Tibial nerve (tissue), 4 donors: ENCODE measurements at regions not wholly inside any gene's neighbourhood (a gene's known extent, or its start where the extent isn't known, plus 50 kb on each side); places are given as distances from the start of the nearest gene placed in this dataset.

Experiments
- DNase-seq, 2 donors: peaks; one replicate each; pipeline ENCODE4 v3.0.0-alpha.2; 2019; ENCODE audit warnings: low spot score in 2 of 2
- H3K27ac ChIP-seq, 4 donors: fragments of 200-600 bp; sonication (generic) in 3 of 4; one replicate each; pipeline ENCODE4 v1.5.1; 2017 to 2019; ENCODE audit warnings: mild to moderate bottlenecking in 1 of 4
- H3K27me3 ChIP-seq, 2 donors: fragments of 200-600 bp; sonication (generic) in 1 of 2; one replicate each; pipeline versions ENCODE4 v1.5.1 to v1.6.0; 2017 to 2019
- H3K36me3 ChIP-seq, 3 donors: fragments of 200-600 bp; sonication (generic); one replicate each; pipeline ENCODE4 v1.5.1; 2018 to 2019
- H3K4me1 ChIP-seq, 4 donors: fragments of 200-600 bp; sonication (generic) in 3 of 4; one replicate each; pipeline ENCODE4 v1.5.1; 2017 to 2019
- H3K4me3 ChIP-seq, 4 donors: fragments of 200-600 bp; sonication (generic) in 3 of 4; one replicate each; pipeline ENCODE4 v1.5.1; 2017 to 2019; ENCODE audit warnings: mild to moderate bottlenecking in 1 of 4, moderate library complexity in 1 of 4
- H3K9me3 ChIP-seq, 4 donors: fragments of 200-600 bp; sonication (generic) in 3 of 4; one replicate each; pipeline ENCODE4 v1.5.1; 2017 to 2019
- EP300 ChIP-seq, 2 donors: sonication (generic); formaldehyde crosslinking; IDR thresholded peaks; one replicate each; pipeline ENCODE4 v1.6.1; 2017; ENCODE audit warnings: antibody characterized with exemption in 2 of 2, mild to moderate bottlenecking in 1 of 2
- POLR2A ChIP-seq, 2 donors: fragments of 450-650 bp; IDR thresholded peaks; one replicate each; pipeline ENCODE4 v1.6.1; 2017; ENCODE audit warnings: antibody characterized with exemption in 2 of 2, mild to moderate bottlenecking in 2 of 2, moderate library complexity in 2 of 2
- WGBS, 2 donors: methylation state at CpG; one replicate each; pipeline ENCODE4 v1.1.5; 2018; 5-methylcytosine and 5-hydroxymethylcytosine counted together
- TF ChIP-seq, protein P1 (sequence below), 5 experiments: fragments of 200-600 bp in 3 of 5; fragments of 450-650 bp in 2 of 5; sonication (generic) in 3 of 5; IDR thresholded peaks; one replicate each; pipeline ENCODE4 v1.5.1; 2016 to 2019; ENCODE audit warnings: antibody characterized with exemption in 5 of 5, mild to moderate bottlenecking in 3 of 5, moderate library complexity in 2 of 5

DNA sequence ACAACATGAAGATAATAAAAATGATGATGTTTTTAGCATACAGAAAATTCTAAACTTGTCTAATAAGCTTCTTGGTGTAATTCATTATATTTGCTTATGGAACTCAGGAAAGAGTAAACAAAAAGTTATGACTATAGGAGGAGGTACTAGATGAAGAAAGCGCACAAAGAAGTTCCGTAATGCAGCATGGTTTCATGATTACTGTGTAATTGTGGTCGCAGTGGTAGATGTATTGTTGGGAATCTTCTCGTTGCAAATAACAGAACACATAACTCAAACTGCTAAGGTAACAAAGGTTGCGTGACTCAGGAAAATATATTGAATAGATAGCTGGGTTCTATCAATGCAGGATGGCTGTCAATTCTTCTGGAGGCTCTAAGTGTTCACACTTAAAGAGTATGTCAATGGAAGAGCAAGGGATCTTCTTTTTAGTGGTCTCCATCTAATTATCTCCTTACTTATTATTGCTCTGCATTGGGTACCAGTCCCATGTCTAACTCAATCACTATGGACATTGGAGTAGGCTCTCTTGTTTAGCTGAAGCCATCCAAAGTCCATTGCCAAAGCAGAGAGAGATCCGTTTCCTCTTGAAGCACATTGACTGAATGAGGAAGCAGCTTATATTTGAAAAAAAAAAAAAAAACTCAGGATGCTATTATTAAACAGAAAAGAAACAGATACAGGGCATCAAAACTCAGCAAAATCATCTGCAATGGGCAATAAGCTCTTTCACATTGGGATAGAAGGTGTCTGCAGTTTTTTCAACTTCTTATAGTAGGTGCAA, 283.4 kb upstream of the ATP2B1 start:
- DNase-seq = no peak
- no peaks in the 10 kb centered on the region for H3K36me3 ChIP-seq
- TF ChIP-seq, protein P1, sequence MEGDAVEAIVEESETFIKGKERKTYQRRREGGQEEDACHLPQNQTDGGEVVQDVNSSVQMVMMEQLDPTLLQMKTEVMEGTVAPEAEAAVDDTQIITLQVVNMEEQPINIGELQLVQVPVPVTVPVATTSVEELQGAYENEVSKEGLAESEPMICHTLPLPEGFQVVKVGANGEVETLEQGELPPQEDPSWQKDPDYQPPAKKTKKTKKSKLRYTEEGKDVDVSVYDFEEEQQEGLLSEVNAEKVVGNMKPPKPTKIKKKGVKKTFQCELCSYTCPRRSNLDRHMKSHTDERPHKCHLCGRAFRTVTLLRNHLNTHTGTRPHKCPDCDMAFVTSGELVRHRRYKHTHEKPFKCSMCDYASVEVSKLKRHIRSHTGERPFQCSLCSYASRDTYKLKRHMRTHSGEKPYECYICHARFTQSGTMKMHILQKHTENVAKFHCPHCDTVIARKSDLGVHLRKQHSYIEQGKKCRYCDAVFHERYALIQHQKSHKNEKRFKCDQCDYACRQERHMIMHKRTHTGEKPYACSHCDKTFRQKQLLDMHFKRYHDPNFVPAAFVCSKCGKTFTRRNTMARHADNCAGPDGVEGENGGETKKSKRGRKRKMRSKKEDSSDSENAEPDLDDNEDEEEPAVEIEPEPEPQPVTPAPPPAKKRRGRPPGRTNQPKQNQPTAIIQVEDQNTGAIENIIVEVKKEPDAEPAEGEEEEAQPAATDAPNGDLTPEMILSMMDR (IDR thresholded peaks at IDR 0.05) = no peak
- TF ChIP-seq POLR2A (IDR thresholded peaks at IDR 0.05) (no peak), EP300 (IDR thresholded peaks at IDR 0.05) (no peak)
- no peak overlapping the region for H3K4me3 ChIP-seq
- no peaks in the 10 kb centered on the region for H3K27me3 ChIP-seq
- H3K27ac ChIP-seq = no peak overlapping the region
- H3K4me1 ChIP-seq = no peaks in the 10 kb centered on the region
- no peaks in the 10 kb centered on the region for H3K9me3 ChIP-seq
- WGBS, 2 donors = 92 to 94% methylated on average over 6 of the region's 6 CpGs

DNA sequence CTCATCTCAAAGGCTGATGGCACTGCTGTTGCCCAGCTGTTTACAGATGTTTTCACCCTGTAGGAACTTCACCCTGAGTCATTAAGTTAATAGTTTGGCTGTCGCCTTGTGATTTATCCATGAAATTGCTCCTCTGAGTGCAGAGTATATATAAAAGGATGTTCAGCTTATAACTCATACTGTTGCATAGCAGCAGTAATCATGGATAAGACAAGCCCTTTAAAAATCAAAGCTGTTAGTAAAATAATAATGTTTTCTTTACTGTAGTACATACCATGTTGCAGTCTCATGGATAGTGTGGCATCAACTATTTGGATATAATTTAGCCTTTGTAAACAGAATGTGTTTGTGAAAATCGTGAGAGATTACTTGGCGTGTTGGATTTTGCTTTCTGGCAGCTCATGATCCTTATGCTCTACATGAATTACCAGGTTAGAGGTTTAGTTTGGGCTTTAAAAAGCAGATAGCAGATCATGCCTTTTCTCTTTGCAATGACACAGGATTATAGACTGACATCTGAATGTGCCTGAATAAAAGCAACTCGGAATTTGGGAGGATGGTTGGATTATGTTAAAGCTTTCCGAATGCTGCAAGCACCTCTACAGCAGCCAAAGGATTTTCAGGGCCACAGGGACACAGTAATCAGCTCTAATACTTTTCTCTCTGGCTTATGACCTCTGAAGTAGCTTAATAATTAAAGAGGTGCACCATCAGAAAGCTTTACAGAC, 279.7 kb upstream of the ATP2B1 start:
- Histone ChIP-seq H3K36me3 (no peaks in the 10 kb centered on the region), H3K4me3 (no peak overlapping the region), H3K9me3 (no peaks in the 10 kb centered on the region), H3K4me1 (no peaks in the 10 kb centered on the region), H3K27me3 (no peaks in the 10 kb centered on the region), H3K27ac (no peak overlapping the region)
- TF ChIP-seq POLR2A (IDR thresholded peaks at IDR 0.05) (no peak), EP300 (IDR thresholded peaks at IDR 0.05) (no peak)
- TF ChIP-seq, protein P1 (IDR thresholded peaks at IDR 0.05) = no peak
- WGBS, 2 donors = 74 to 75% methylated on average over 5 of the region's 5 CpGs
- no peak for DNase-seq

DNA sequence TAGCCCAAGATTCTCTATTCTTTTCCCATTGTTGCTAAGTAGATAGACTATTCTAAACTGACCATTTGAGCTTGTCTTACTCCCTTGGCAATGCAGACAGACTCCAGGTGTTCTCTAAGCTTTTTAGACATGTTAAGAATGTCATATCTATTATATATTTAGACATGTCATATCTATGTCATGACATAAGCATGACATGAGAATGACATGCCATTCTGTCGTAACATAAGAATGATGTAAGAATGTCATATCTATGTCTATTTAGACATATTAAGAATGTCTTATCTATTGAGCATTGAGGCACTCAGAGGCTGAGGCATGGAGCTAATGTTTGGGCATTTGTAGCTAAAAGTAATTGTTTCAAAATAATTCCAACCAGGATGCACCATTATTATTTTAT, 277.3 kb upstream of the ATP2B1 start:
- DNase-seq = no peak
- H3K4me1 ChIP-seq = no peaks in the 10 kb centered on the region
- H3K4me3 ChIP-seq = no peak overlapping the region
- H3K27me3 ChIP-seq = no peaks in the 10 kb centered on the region
- H3K36me3 ChIP-seq = no peaks in the 10 kb centered on the region
- H3K9me3 ChIP-seq = no peaks in the 10 kb centered on the region
- H3K27ac ChIP-seq = no peak overlapping the region
- WGBS, 2 donors = 95 to 100% methylated on average over 1 of the region's 1 CpG
- TF ChIP-seq POLR2A (IDR thresholded peaks at IDR 0.05) = no peak

DNA sequence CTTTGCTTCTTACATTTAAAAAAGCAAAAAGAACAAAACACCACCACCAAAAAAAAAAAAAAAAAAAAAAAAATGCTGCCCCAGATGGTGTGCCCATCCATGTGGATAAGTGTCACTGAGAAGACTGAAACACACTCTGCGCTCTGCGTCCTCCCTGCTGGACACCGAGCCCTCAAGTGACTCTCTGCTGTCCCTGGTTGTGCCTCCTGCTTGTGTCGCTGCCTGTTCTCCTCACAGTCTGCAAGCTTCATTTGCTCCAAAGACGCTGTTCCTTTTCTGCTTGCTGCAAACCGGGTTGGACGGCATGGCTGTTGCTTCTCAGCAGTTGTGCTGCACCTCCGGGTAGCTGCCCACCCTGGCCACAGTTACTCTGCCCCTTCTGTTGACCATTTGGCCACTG, 276.2 kb upstream of the ATP2B1 start:
- Histone ChIP-seq H3K9me3 (no peaks in the 10 kb centered on the region), H3K27ac (no peak overlapping the region), H3K27me3 (no peaks in the 10 kb centered on the region), H3K36me3 (no peaks in the 10 kb centered on the region), H3K4me3 (no peak overlapping the region), H3K4me1 (no peaks in the 10 kb centered on the region)
- TF ChIP-seq EP300 (IDR thresholded peaks at IDR 0.05) (no peak), POLR2A (IDR thresholded peaks at IDR 0.05) (no peak)
- TF ChIP-seq, protein P1 (IDR thresholded peaks at IDR 0.05) = no peak
- DNase-seq = no peak
- WGBS, 2 donors = 89 to 92% methylated on average over 8 of the region's 8 CpGs

DNA sequence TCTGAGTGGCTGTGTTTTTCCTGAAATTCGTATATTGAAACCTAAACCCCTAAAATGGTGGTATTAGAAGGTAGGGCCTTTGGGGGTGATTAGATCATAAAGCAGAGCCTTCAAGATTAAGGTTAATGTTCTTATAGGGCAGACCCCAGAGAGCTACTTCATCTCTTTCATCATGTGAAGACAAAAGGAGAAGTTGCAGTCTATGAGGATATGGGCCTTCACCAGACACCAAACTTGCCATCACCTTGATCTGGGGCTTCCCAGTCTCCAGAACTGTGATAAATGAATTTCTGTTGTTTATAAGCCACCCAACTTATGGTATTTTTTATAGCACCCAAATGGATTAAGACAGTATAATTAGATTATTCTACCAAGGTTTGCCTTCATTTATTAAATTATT, 275.0 kb upstream of the ATP2B1 start:
- Histone ChIP-seq H3K4me1 (no peaks in the 10 kb centered on the region), H3K27me3 (no peaks in the 10 kb centered on the region), H3K36me3 (no peaks in the 10 kb centered on the region), H3K27ac (no peak overlapping the region), H3K4me3 (no peak overlapping the region), H3K9me3 (no peaks in the 10 kb centered on the region)
- no peak for DNase-seq
- TF ChIP-seq, protein P1 (IDR thresholded peaks at IDR 0.05) = no peak
- TF ChIP-seq EP300 (IDR thresholded peaks at IDR 0.05) (no peak), POLR2A (IDR thresholded peaks at IDR 0.05) (no peak)
- 100% methylated on average over 1 of the region's 1 CpG for WGBS, 2 donors
